DOHH2 (cell line): ENCODE measurements at regions not wholly inside any gene's neighbourhood (a gene's known extent, or its start where the extent isn't known, plus 50 kb on each side); places are given as distances from the start of the nearest gene placed in this dataset.

Experiments
- CTCF ChIP-seq: fragments of 200-600 bp; sonication (generic); IDR thresholded peaks from one replicate; pipeline ENCODE4 v1.5.1; 2014; ENCODE audit warnings: antibody characterized with exemption, mild to moderate bottlenecking, low read depth, low read length; ENCODE audit not compliant: poor library complexity, severe bottlenecking
- EZH2phosphoT487 ChIP-seq: fragments of 200-600 bp; sonication (generic); IDR thresholded peaks from 2 replicates; pipeline ENCODE4 v1.6.1; 2017; ENCODE audit warnings: borderline replicate concordance, mild to moderate bottlenecking, antibody characterized with exemption, low read length, moderate library complexity, mixed read lengths

GRCh38 chr16:27706866-27707685, 157.1 kb downstream of the KATNIP start:
- TF ChIP-seq CTCF (no peak), EZH2phosphoT487 (no peak)
